Liver (tissue), 7 donors: ENCODE measurements at regions not wholly inside any gene's neighbourhood (a gene's known extent, or its start where the extent isn't known, plus 50 kb on each side); places are given as distances from the start of the nearest gene placed in this dataset.

Experiments
- DNase-seq: peaks from one replicate; pipeline ENCODE4 v3.0.0-alpha.2; 2017; ENCODE audit warnings: low spot score
- H3K27ac ChIP-seq, 2 donors: one replicate each; pipeline ENCODE4 v1.7.0; 2013; ENCODE audit warnings: inconsistent platforms in 2 of 2, low read length in 2 of 2, control low read depth in 1 of 2, low read depth in 1 of 2, mild to moderate bottlenecking in 1 of 2
- H3K27me3 ChIP-seq, 4 donors: one replicate each; pipeline versions ENCODE4 v1.6.1 to v1.7.0; 2013; ENCODE audit warnings: low read length in 3 of 4, inconsistent platforms in 1 of 4, mild to moderate bottlenecking in 1 of 4, moderate library complexity in 1 of 4; ENCODE audit not compliant: control insufficient read depth in 4 of 4, insufficient read depth in 4 of 4
- H3K36me3 ChIP-seq, 4 donors: one replicate each; pipeline versions ENCODE4 v1.6.1 to v1.7.0; 2013; ENCODE audit warnings: low read length in 3 of 4, mild to moderate bottlenecking in 3 of 4, low read depth in 1 of 4, moderate library complexity in 1 of 4; ENCODE audit not compliant: control insufficient read depth in 4 of 4, insufficient read depth in 3 of 4
- H3K4me1 ChIP-seq, 4 donors: one replicate each; pipeline versions ENCODE4 v1.6.1 to v1.7.0; 2013; ENCODE audit warnings: low read length in 3 of 4, mild to moderate bottlenecking in 3 of 4, moderate library complexity in 1 of 4; ENCODE audit not compliant: control insufficient read depth in 4 of 4, insufficient read depth in 4 of 4
- H3K4me3 ChIP-seq, 3 donors: one replicate each; pipeline versions ENCODE4 v1.6.1 to v1.7.0; 2013; ENCODE audit warnings: low read length in 3 of 3, control low read depth in 1 of 3, low read depth in 1 of 3, mild to moderate bottlenecking in 1 of 3
- H3K9ac ChIP-seq, 2 donors: one replicate each; pipeline ENCODE4 v1.7.0; 2013; ENCODE audit warnings: low read length in 2 of 2, mild to moderate bottlenecking in 2 of 2, moderate library complexity in 2 of 2, control low read depth in 1 of 2, low read depth in 1 of 2
- H3K9me3 ChIP-seq, 4 donors: one replicate each; pipeline versions ENCODE4 v1.6.1 to v1.7.0; 2013; ENCODE audit warnings: low read length in 3 of 4; ENCODE audit not compliant: control insufficient read depth in 4 of 4
- EGR1 ChIP-seq, 2 donors: IDR thresholded peaks; 2 replicates each; pipeline ENCODE4 v1.6.1; 2016 to 2018; ENCODE audit warnings: antibody characterized with exemption in 2 of 2, low read depth in 2 of 2
- FOXA1 ChIP-seq: IDR thresholded peaks from 2 replicates; pipeline ENCODE4 v1.6.1; 2016; ENCODE audit warnings: antibody characterized with exemption
- GABPA ChIP-seq, 2 donors: IDR thresholded peaks in 1 of 2; conservative IDR thresholded peaks in 1 of 2; 2 replicates each; pipeline ENCODE4 v1.6.1; 2016; ENCODE audit warnings: antibody characterized with exemption in 2 of 2, mild to moderate bottlenecking in 1 of 2, moderate library complexity in 1 of 2
- HNF4G ChIP-seq: IDR thresholded peaks from 2 replicates; pipeline ENCODE4 v1.6.1; 2016; ENCODE audit warnings: antibody characterized with exemption
- JUND ChIP-seq, 2 donors: IDR thresholded peaks; 2 replicates each; pipeline ENCODE4 v1.6.1; 2016; ENCODE audit warnings: antibody characterized with exemption in 2 of 2
- NR2F2 ChIP-seq: IDR thresholded peaks from 2 replicates; pipeline ENCODE4 v1.6.1; 2016; ENCODE audit warnings: antibody characterized with exemption
- RAD21 ChIP-seq, 2 donors: IDR thresholded peaks; 2 replicates each; pipeline ENCODE4 v1.6.1; 2016; ENCODE audit warnings: antibody characterized with exemption in 2 of 2, mild to moderate bottlenecking in 2 of 2
- RXRA ChIP-seq, 2 donors: IDR thresholded peaks; 2 replicates each; pipeline ENCODE4 v1.6.1; 2017 to 2018; ENCODE audit warnings: antibody characterized with exemption in 2 of 2, mild to moderate bottlenecking in 1 of 2
- TAF1 ChIP-seq: conservative IDR thresholded peaks from 2 replicates; pipeline ENCODE4 v1.6.1; 2016; ENCODE audit warnings: antibody characterized with exemption, mild to moderate bottlenecking
- WGBS: extraction: QIAGEN DNeasy Blood & Tissue Kit; methylation state at CpG from one replicate; pipeline ENCODE4 v1.1.7; 2013; 5-methylcytosine and 5-hydroxymethylcytosine counted together
- TF ChIP-seq, protein P1 (sequence below): IDR thresholded peaks from 2 replicates; pipeline ENCODE4 v1.6.1; 2016; ENCODE audit warnings: antibody characterized with exemption
- TF ChIP-seq, protein P2 (sequence below): IDR thresholded peaks from 2 replicates; pipeline ENCODE4 v1.6.1; 2016; ENCODE audit warnings: antibody characterized with exemption
- TF ChIP-seq, protein P3 (sequence below): IDR thresholded peaks from 2 replicates; pipeline ENCODE4 v1.6.1; 2016; ENCODE audit warnings: antibody characterized with exemption, mild to moderate bottlenecking
- TF ChIP-seq, protein P4 (sequence below): IDR thresholded peaks from 2 replicates; pipeline ENCODE4 v1.6.1; 2016; ENCODE audit warnings: antibody characterized with exemption
- donor health status: healthy.
- donor health status: healthy.
- donor health status: healthy.
- donor health status: healthy.

DNA sequence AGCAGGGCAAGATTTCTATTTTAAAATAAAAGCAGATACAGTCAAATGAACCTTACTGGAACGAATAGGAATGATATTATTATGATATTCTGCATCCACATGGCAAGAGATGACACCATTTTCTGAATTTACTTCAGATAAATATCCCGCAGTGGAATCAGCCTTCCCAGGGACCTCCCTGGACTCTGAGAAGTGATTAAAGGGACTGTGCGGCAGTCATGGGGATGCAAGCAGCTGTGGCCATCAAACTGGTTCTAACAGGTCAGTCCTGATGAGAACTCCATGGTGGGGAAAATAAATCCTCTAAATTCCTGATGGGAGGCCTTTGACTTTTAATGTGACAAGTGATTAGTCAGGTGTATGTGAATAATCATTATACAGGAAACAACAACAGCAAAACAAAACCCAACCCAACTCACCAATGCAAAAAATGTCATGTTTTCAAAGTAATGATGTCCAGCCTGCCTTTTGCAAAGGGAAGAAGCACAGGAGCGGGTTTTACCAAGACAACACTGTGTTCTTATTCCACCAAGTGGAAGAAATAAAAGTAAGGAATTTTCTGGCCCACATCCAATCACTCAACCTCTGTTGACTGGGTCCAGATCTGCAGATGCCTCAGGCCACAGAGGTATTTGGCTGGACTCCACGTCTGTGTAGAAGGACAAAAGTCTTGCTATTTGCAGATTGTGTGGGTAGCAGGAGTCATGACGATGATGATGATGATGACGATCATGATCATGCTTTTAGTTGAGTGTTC is 61.9 kb upstream of the CITED2 start:
- TF ChIP-seq JUND (IDR thresholded peaks at IDR 0.05) (no peak), RAD21 (IDR thresholded peaks at IDR 0.05) (no peak), TAF1 (no peak), EGR1 (IDR thresholded peaks at IDR 0.05; ENCODE audit: low read depth in 2 of 2) (no peak), FOXA1 (no peak), NR2F2 (no peak)
- TF ChIP-seq, protein P1, sequence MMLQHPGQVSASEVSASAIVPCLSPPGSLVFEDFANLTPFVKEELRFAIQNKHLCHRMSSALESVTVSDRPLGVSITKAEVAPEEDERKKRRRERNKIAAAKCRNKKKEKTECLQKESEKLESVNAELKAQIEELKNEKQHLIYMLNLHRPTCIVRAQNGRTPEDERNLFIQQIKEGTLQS, result no peak
- Histone ChIP-seq H3K4me1 (no peaks in the 10 kb centered on the region), H3K27ac (no peak overlapping the region), H3K4me3 (no peak overlapping the region), H3K9me3 (peaks cover 0 to 2% (median 0%) of the 10 kb centered on the region in 4 donors), H3K9ac (no peak overlapping the region), H3K27me3 (no peaks in the 10 kb centered on the region), H3K36me3 (no peaks in the 10 kb centered on the region)
- DNase-seq, result no peak
- 92% methylated on average over 7 of the region's 7 CpGs for WGBS

DNA sequence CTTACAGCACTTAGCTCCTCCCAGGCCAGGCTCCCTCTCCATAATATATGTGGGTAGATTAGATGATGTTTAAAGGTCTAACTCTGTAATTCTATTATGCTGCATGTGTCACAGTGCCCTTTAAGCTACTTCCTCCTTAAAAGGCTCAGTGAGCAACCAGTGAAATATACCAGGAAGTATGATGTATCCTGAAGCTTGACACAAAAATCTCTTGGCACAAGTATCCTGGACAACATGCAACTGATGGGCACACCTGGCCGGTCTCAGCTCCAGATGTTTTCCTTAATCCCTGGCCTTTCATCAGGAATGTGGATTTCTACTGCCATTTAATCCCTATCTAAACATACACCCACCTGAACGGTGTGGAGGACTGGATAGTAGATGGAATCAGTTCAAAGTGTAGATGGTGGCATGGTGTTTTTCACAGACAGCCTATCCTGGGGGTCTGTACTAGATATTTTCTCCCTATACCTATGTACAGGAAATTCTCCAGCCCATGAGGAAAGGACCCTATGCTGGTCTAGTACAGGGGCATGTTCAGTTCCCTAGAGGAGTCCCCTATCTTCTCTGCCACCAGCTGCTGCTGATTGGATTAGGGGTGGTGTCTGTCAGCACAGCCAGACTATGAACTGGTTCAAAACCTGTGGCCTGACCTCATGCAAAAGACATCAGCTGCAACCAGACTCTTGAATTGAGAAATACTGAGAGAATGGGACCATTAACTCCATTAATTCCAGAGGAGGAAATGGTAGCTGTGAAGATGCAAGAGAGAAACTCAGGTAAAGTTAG is 59.4 kb upstream of the CITED2 start:
- 62% methylated on average over 2 of the region's 2 CpGs for WGBS

DNA sequence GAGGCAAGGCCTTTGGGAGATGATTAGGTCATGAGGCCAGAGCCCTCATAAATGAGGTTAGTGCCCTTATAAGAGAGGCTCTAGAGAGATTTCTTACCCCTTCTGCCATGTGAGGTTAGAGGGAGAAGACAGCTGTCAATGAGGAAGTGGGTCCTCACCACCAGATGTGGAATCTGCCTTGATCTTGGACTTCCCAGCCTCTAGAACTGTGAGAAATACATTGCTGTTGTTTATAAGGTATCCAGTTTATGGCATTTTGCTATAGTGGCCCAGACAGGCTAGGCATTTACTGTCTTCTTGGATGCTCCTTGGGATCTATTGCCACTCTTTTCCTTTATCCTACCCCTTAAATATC is 57.1 kb upstream of the CITED2 start:
- no peak overlapping the region for H3K27ac ChIP-seq
- no peaks in the 10 kb centered on the region for H3K36me3 ChIP-seq
- DNase-seq, result no peak
- H3K27me3 ChIP-seq, result no peaks in the 10 kb centered on the region
- H3K9ac ChIP-seq, result no peak overlapping the region
- H3K9me3 ChIP-seq, result peaks cover 0 to 2% (median 0%) of the 10 kb centered on the region in 4 donors
- H3K4me3 ChIP-seq, result no peak overlapping the region
- H3K4me1 ChIP-seq, result no peaks in the 10 kb centered on the region
- TF ChIP-seq RXRA (IDR thresholded peaks at IDR 0.05) (no peak), FOXA1 (no peak), TAF1 (no peak), NR2F2 (no peak), HNF4G (no peak), JUND (IDR thresholded peaks at IDR 0.05) (no peak)
- TF ChIP-seq, protein P2, sequence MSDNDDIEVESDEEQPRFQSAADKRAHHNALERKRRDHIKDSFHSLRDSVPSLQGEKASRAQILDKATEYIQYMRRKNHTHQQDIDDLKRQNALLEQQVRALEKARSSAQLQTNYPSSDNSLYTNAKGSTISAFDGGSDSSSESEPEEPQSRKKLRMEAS, result no peak
- TF ChIP-seq, protein P1, result no peak
- TF ChIP-seq, protein P3, sequence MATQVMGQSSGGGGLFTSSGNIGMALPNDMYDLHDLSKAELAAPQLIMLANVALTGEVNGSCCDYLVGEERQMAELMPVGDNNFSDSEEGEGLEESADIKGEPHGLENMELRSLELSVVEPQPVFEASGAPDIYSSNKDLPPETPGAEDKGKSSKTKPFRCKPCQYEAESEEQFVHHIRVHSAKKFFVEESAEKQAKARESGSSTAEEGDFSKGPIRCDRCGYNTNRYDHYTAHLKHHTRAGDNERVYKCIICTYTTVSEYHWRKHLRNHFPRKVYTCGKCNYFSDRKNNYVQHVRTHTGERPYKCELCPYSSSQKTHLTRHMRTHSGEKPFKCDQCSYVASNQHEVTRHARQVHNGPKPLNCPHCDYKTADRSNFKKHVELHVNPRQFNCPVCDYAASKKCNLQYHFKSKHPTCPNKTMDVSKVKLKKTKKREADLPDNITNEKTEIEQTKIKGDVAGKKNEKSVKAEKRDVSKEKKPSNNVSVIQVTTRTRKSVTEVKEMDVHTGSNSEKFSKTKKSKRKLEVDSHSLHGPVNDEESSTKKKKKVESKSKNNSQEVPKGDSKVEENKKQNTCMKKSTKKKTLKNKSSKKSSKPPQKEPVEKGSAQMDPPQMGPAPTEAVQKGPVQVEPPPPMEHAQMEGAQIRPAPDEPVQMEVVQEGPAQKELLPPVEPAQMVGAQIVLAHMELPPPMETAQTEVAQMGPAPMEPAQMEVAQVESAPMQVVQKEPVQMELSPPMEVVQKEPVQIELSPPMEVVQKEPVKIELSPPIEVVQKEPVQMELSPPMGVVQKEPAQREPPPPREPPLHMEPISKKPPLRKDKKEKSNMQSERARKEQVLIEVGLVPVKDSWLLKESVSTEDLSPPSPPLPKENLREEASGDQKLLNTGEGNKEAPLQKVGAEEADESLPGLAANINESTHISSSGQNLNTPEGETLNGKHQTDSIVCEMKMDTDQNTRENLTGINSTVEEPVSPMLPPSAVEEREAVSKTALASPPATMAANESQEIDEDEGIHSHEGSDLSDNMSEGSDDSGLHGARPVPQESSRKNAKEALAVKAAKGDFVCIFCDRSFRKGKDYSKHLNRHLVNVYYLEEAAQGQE, result no peak
- TF ChIP-seq, protein P4, sequence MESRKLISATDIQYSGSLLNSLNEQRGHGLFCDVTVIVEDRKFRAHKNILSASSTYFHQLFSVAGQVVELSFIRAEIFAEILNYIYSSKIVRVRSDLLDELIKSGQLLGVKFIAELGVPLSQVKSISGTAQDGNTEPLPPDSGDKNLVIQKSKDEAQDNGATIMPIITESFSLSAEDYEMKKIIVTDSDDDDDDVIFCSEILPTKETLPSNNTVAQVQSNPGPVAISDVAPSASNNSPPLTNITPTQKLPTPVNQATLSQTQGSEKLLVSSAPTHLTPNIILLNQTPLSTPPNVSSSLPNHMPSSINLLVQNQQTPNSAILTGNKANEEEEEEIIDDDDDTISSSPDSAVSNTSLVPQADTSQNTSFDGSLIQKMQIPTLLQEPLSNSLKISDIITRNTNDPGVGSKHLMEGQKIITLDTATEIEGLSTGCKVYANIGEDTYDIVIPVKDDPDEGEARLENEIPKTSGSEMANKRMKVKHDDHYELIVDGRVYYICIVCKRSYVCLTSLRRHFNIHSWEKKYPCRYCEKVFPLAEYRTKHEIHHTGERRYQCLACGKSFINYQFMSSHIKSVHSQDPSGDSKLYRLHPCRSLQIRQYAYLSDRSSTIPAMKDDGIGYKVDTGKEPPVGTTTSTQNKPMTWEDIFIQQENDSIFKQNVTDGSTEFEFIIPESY, result no peak

More for the DNA sequence above, 59.4 kb upstream of the CITED2 start:
- no peak for DNase-seq
- no peaks in the 10 kb centered on the region for H3K27me3 ChIP-seq
- peaks cover 0 to 2% (median 0%) of the 10 kb centered on the region in 4 donors for H3K9me3 ChIP-seq
- no peak overlapping the region for H3K4me3 ChIP-seq
- no peaks in the 10 kb centered on the region for H3K36me3 ChIP-seq
- no peak overlapping the region for H3K9ac ChIP-seq
- TF ChIP-seq GABPA (IDR thresholded peaks at IDR 0.05 in 1 of 2, conservative IDR thresholded peaks at IDR 0.05 in 1 of 2), result no peak
- TF ChIP-seq, protein P4, result no peak
- no peaks in the 10 kb centered on the region for H3K4me1 ChIP-seq
- no peak overlapping the region for H3K27ac ChIP-seq
